ENCODE measurements at regions not wholly inside any gene's neighbourhood (a gene's known extent, or its start where the extent isn't known, plus 50 kb on each side); places are given as distances from the start of the nearest gene placed in this dataset.

- H3K27me3 ChIP-seq: no peaks in the 10 kb centered on the region
- no peak overlapping the region for H3K27ac ChIP-seq
- H3K4me1 ChIP-seq (ENCODE audit: insufficient read depth): no peaks in the 10 kb centered on the region
- WGBS, 3 donors: 87 to 91% (median 89%) methylated on average over 8 of the region's 8 CpGs
- intact Hi-C loops (cut with DNase I): no loop called here
- no peak for DNase-seq
- H3K36me3 ChIP-seq: no peaks in the 10 kb centered on the region
- H3K9me3 ChIP-seq: no peaks in the 10 kb centered on the region
- H3K4me3 ChIP-seq: no peak overlapping the region
- TF ChIP-seq CTCF (IDR thresholded peaks at IDR 0.05) (no peak), POLR2A (IDR thresholded peaks at IDR 0.05) (no peak), EP300 (IDR thresholded peaks at IDR 0.05) (no peak)
Measured at GRCh38 chr11:134597452-134597851, 185.4 kb upstream of the B3GAT1 start.

DNA sequence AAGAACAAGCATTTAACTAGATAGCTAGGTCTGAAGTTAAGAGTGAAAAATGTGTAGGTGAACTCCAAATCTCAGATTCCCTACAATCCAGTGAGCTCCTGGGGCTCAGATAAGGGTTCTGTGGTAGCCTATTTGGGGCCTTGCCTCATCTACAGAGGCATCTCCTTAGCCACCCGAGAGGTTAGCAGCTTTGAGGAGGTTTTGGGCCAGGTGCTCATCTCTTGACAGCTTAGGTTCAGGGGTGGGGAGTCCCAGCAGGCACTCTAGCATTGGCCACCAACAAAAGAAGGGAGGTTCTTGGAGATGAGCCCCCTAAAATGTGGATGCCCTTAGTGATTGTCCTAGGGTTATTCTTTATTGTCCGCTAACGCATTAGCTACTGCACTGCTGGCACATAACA, 184.4 kb upstream of the B3GAT1 start:
- no peak for TF ChIP-seq POLR2A (IDR thresholded peaks at IDR 0.05)
- no peak for TF ChIP-seq EP300 (IDR thresholded peaks at IDR 0.05)
- TF ChIP-seq CTCF (IDR thresholded peaks at IDR 0.05): no peak
- WGBS, 3 donors: 81 to 93% (median 88%) methylated on average over 3 of the region's 3 CpGs
- DNase-seq: no peak
- Histone ChIP-seq H3K4me3 (no peak overlapping the region), H3K36me3 (no peaks in the 10 kb centered on the region), H3K27ac (no peak overlapping the region), H3K9me3 (no peaks in the 10 kb centered on the region), H3K27me3 (no peaks in the 10 kb centered on the region), H3K4me1 (ENCODE audit: insufficient read depth) (no peaks in the 10 kb centered on the region)
- intact Hi-C loops (cut with DNase I): no loop called here

DNA sequence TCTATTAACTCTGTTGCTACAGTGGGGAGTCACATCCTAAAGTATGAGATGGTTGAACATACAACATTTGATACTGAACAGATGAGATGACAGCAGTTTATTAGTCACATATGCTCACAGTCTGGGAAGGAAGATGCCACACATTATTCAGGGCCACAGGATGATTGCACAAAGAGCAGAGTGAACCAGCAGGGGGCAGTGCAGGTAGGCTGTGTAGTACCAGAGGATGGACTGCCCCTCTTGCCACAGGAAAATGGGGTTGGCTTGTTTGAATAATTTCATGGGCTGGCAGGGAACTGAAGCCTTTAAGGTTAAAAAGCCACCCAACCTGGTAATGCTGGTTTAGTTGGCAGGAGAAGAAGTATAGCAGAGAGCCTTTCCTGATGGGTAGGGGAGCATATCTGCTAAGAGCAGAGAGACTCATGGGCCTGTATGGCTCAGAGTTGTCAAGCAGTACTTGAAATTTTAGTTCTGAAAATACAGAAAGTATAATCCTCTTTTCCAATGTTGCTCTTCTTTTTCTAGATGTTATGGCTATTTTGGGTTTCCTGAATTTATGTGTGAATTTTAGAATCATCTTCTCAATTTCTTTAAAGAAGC, 180.4 kb upstream of the B3GAT1 start:
- no peaks in the 10 kb centered on the region for H3K9me3 ChIP-seq
- no peak overlapping the region for H3K4me3 ChIP-seq
- no peak overlapping the region for H3K27ac ChIP-seq
- H3K27me3 ChIP-seq: no peaks in the 10 kb centered on the region
- H3K4me1 ChIP-seq (ENCODE audit: insufficient read depth): no peaks in the 10 kb centered on the region
- DNase-seq: no peak
- H3K36me3 ChIP-seq: no peaks in the 10 kb centered on the region
- no peak for TF ChIP-seq EP300 (IDR thresholded peaks at IDR 0.05)
- no peak for TF ChIP-seq POLR2A (IDR thresholded peaks at IDR 0.05)
- TF ChIP-seq CTCF (IDR thresholded peaks at IDR 0.05): no peak
- intact Hi-C loops (cut with DNase I): no loop called here

GRCh38 chr11:134591338-134591737, 179.3 kb upstream of the B3GAT1 start:
- H3K27ac ChIP-seq: no peak overlapping the region
- no peaks in the 10 kb centered on the region for H3K27me3 ChIP-seq
- WGBS, 3 donors: 73 to 81% (median 77%) methylated on average over 3 of the region's 3 CpGs
- no peaks in the 10 kb centered on the region for H3K36me3 ChIP-seq
- intact Hi-C loops (cut with DNase I): no loop called here
- TF ChIP-seq EP300 (IDR thresholded peaks at IDR 0.05) (no peak), CTCF (IDR thresholded peaks at IDR 0.05) (no peak), POLR2A (IDR thresholded peaks at IDR 0.05) (no peak)
- no peak for DNase-seq
- H3K4me1 ChIP-seq (ENCODE audit: insufficient read depth): no peaks in the 10 kb centered on the region
- no peak overlapping the region for H3K4me3 ChIP-seq
- no peaks in the 10 kb centered on the region for H3K9me3 ChIP-seq
